GM18951 (cell line): ENCODE measurements at regions not wholly inside any gene's neighbourhood (a gene's known extent, or its start where the extent isn't known, plus 50 kb on each side); places are given as distances from the start of the nearest gene placed in this dataset.

ENCODE experiments used
- POLR2A ChIP-seq: IDR thresholded peaks from 4 replicates; pipeline ENCODE4 v1.6.1; 2011; ENCODE audit warnings: mild to moderate bottlenecking; ENCODE audit not compliant: insufficient read length, insufficient read depth; ENCODE audit errors: extremely low read depth
- in situ Hi-C: fragments of 300-500 bp; cut with MboI; formaldehyde crosslinking; loops from one replicate; pipeline ENCODE4 v1.12.0; 2022; ENCODE audit warnings: low sequenced_read_pairs, mixed read lengths, inconsistent platforms; ENCODE audit not compliant: unreplicated experiment

DNA sequence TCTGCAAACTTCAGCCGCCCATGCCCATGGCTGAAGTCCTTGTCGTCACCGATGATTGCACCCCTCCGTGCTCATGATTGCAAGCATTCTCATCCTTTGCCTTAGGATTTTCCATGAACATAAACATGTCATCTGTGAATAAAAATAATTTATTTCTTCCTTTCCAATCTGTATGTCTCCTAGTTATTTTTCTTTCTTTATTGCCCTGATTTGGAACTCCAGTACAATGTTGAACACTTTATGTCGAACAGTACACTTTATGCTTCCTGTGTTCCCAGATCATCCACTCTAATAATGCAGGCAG lies 170.9 kb upstream of the SYT6 start:
- no peak for TF ChIP-seq POLR2A
- in situ Hi-C loops, result no loop called here

DNA sequence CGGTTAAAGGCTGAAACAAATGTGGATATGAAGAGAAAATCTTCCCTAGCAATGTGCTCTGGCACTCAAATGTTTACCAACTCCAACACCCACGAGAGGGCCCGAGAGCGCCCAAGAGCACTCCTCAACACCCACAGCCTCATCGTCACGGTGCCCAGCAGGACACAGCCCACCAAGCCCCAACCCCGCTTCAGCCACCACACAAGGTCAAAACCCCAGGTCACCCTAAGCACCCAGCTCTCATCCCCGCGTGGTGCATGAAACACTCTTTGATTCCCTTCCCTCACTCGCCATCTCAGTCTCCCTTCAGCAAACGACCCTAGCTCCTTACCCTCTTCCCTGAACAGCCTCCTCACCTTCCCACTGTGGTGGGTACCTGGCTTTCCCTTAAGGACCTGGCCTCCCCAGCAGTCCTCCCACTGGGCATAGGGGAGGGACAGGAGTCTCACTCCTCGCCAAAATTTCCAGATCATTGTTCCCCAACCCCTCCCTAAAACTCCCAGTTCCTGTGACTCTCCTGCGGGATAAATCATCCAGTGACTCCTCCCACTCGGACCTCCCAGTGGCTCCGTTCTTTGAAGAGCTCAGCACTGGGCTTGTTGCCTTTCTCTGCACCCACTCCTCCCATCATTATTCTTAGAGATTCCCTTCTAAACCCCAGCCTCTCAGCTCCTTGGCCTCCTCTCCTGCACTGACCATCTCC lies 170.4 kb upstream of the SYT6 start:
- in situ Hi-C loops, result no loop called here
- no peak for TF ChIP-seq POLR2A

DNA sequence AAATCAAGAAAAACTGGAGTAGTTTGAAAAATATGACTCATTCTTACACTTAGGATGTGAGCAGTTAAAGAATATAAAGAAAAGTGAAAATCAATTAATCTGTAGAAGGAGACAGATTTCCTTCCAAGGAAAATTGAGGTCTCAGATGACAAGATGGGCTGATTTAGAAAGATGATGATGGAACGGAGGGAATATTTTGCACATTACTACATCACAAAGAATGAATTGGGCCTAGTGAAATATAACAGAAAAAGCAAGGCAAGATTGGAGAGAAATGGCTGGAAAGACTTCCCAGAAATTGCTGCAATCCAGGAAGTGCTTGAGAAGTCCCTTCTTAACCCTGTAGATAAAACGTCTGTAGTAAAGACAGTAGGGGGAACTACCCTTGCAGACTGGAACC lies 169.1 kb upstream of the SYT6 start:
- no peak for TF ChIP-seq POLR2A
- in situ Hi-C loops, result no loop called here

DNA sequence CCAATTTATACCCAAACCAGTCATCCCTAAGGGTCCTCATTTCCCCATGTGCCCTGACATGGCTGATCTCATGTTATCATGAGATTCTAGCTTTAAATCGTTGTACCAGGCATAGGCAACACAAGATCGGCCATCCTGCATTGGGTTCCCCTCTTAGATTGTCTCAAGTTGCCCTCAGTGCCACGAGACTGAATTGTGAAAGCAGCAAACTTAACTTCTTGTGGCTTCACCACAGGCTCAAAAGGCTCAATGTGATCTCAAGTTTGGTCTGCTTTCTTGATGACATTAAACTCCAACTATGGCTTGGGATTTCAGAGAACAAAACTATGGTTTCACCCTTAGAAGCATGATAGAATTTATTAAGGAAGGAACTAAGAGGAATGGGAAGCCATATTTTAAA lies 168.5 kb upstream of the SYT6 start:
- TF ChIP-seq POLR2A, result no peak
- in situ Hi-C loops, result no loop called here

DNA sequence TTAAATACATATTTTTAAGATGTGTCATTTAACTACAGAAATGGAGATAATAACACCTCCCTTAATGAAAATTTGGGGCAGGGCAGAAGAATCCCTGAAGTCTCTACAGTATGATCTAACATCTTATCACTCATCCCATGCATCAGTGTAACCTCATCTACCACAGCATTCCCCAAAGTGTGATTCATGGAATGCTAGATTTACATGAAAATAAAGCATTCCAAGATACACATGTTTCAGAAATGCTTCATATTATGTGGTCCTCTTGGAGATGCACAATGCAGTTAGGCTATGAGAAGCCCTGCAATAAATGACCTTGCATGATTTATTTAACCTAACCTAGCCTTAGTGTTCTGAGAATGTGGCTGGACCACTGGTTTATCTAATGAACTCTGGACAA lies 166.9 kb upstream of the SYT6 start:
- in situ Hi-C loops, result no loop called here
- no peak for TF ChIP-seq POLR2A

DNA sequence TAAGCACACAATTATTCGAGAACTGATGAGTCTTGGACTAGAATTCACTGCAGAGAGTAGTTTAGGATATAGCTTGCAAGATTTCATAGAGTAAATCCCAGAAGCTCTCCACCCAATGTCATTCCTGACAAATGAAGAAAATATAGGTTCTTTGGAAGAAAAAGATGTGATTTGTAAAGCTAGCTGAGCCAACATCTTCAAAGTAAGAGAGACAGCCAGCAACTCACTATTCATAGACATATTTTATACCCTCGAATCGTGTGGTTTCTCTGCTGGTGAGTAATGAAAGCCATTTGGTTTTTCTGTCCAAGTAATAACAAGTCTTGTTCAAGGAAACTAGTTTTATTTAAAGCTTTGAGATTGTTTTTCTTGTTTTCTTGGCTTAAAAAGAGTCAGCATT lies 165.7 kb upstream of the SYT6 start:
- no peak for TF ChIP-seq POLR2A
- in situ Hi-C loops, result no loop called here

DNA sequence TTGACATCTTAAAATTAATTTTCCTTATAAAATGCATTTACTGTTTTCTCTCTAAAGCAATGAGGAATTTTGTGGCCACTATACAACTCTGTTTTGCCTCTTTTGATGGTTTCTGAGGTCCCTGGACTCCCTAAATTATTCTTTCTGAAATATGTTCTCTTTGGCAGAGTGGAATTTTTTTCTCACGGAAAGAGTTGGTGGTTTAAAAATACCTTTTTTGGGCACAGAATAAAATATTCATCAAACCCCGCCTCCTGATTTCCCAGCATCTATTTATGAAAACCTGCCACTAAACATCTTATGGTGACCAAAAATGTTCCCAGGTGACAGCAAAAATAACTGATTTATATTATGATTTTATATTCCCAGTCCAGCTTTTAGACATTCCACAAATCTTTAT lies 165.3 kb upstream of the SYT6 start:
- in situ Hi-C loops, result no loop called here
- no peak for TF ChIP-seq POLR2A

DNA sequence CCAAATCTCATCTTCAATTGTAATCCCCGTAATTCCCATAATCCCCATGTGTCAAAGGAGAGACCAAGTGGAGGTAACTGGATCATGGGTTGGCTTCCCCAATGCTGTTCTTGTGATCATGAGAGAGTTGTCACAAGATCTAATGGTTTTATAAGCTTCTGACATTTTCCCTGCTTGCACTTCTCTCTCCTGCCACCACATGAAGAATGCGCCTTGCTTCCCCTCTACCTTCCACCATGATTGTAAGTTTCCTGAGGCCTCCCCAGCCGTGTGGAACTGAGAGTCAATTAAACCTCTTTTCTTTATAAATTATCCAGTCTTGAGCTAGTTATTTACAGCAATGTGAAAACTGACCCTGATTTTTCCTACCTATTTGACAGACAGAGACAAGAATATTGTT lies 162.5 kb upstream of the SYT6 start:
- in situ Hi-C loops, result no loop called here
- no peak for TF ChIP-seq POLR2A

DNA sequence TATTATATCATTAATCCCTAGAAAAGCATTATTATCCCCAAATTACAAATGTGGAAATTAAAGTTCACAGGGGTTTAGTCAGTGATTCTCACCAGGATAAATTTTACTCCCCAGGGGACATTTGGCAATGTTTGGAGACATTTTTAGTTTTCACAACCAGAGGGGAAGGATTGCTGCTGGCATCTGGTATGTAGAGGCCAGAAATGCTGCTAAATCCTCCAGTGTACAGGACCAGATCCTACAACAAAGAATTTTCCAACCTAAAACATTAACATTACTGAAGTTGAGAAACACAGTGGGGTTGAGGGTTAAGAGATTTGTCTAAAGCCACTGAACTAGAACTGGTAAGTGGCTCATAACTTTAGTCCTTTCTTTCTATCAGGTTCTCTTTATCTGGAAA lies 162.0 kb upstream of the SYT6 start:
- in situ Hi-C loops, result no loop called here
- no peak for TF ChIP-seq POLR2A

DNA sequence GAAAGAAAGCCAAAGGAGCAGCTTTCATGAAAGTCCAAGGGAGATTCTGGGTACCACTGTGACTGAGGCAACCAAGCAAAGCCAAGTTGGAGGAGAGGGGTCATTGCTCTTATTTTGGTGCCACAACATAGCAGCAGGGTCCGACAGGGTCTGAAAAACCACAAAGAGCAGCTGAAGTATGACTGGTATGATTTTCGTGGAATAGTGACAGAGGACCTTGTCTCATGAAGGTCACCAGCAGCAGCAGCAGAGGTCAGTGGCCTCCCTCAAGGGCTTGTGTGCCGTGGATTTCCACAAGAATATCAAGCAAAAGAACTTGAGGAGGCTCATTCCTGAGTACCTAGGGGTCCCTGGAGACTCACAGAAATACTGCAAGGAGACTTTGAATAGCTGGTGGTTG lies 160.9 kb upstream of the SYT6 start:
- no peak for TF ChIP-seq POLR2A
- in situ Hi-C loops, result no loop called here

DNA sequence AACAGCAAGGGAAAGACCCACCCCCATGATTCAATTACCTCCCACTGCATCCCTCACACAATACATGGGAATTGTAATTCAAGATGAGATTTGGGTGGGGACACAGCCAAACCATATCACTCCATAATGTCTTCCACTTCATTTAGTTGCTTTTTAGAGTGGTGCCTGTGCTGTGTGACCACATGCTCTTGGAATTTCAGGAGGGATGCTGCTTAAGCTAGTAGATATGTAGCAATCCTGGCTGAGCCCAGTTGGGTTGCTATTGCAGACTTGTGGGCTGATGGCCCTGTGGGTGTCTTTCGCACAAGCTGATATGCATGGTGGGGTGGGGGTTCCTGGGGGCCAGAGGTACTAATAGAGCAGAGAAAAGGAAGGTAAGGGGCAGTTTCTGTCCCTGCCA lies 160.4 kb upstream of the SYT6 start:
- in situ Hi-C loops, result no loop called here
- TF ChIP-seq POLR2A, result no peak

DNA sequence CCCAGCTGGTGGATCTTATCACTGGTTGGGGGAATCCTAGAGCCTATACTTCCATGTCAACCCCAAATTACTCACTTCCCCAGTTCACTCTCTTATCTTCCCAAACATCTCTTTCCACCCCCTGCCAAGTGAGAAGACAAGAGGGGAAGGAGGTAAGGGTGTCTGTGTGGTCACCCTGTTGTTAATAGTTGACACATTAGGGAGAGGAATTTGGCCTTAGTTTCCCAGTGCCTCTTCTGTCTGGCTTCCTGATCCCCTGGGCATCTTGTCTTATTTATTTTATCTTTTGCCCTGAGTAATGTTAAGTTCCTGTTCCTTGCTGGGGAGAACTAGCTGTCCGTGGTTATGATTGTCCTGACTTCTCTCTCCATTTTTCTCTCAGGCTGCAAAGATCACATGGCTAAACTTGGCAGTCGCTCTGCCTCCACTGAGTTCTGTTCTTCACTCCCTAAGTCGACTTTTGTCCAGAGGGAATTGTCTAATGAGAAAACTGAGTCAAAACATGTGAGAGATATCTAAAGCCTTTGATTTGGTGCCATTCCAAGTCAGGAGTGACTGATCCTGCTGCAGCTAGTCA lies 157.1 kb upstream of the SYT6 start:
- in situ Hi-C loops, result no loop called here
- TF ChIP-seq POLR2A, result no peak

DNA sequence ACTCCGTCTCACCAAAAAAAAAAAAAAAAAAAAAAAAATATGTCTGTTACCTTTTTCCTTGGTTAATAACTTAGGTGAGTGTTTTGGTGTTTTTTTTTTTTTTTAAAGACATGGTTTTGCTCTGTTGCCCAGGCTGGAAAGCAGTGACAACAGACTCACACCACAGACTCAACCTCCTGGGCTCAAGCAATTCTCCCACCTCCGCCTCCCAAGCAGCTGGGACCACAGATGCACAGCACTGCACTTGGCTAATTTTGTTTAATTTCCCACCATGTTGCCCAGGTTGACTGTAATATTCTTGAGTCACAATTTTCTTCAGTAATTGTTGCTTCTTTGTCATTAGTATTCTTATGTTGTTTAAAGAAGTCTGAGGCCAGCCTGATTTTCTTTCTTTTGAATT lies 149.2 kb upstream of the SYT6 start:
- no peak for TF ChIP-seq POLR2A
- in situ Hi-C loops, result no loop called here

DNA sequence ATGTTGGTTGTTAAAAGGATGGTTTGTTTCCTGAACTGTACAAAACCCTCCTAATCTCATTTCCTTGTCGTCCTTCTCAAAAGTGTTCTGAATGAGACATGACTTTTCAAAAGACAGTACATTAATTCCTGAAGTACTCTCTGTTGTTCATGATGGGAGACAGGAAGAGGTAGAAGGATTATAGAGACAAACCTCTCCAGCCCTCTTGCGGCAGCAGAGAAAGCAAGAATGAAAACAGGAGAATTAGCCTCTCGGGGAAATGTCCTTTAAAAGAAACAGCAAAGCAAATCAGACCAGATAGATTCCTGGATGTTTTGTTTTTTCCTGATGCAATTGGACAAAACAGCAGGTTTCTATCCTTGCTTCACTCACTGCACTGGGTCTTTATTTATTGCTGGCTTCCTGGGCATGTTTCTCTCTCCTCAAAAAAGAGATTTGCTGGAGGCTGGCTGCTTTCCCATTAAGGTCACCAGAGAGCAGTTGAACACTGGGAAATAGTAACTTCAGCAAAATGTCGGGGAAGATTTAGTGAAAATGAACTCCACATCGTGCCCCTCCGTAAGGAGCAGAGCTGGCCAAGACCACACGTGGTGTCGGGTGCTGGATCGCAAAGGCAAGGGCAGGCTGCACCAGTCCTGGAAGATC lies 145.8 kb upstream of the SYT6 start:
- TF ChIP-seq POLR2A, result no peak
- in situ Hi-C loops, result no loop called here
